Upper lobe of left lung (tissue), 4 donors: ENCODE measurements at regions not wholly inside any gene's neighbourhood (a gene's known extent, or its start where the extent isn't known, plus 50 kb on each side); places are given as distances from the start of the nearest gene placed in this dataset.

Experiments
- CTCF ChIP-seq, 6 experiments: fragments of 450-650 bp in 4 of 6; fragments of 200-600 bp in 2 of 6; sonication (generic) in 2 of 6; IDR thresholded peaks; one replicate each; pipeline ENCODE4 v1.5.1; 2016 to 2019; ENCODE audit warnings: antibody characterized with exemption in 6 of 6
- EP300 ChIP-seq, 4 donors: sonication (generic); formaldehyde crosslinking; IDR thresholded peaks; one replicate each; pipeline ENCODE4 v1.5.1; 2017; ENCODE audit warnings: antibody characterized with exemption in 4 of 4, control low read depth in 2 of 4
- POLR2A ChIP-seq, 4 donors: fragments of 450-650 bp; IDR thresholded peaks; one replicate each; pipeline ENCODE4 v1.5.1; 2016 to 2017; ENCODE audit warnings: antibody characterized with exemption in 4 of 4, mild to moderate bottlenecking in 2 of 4
- POLR2AphosphoS5 ChIP-seq, 2 donors: sonication (generic); formaldehyde crosslinking; IDR thresholded peaks; one replicate each; pipeline ENCODE4 v1.5.1; 2017; ENCODE audit warnings: antibody characterized with exemption in 2 of 2

DNA sequence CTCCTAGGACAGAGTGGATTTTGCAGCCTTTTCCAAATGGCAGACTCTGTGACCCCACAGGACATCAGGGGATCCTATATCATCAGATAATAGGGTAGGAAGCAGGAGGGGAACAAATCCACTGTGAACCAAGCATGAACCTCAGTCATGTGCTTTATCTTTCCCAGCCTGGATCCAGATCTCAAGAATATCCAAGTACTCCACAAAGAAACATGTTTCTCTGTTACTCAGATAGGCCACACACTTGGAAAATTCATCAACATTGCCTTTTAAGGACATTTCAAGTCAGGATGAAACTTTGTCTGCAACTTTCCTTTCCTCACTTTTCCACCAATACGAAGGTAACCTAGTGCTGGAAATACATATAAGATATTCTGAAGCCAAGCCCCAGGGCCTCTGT lies 85.8 kb downstream of the RDH14 start:
- no peak for TF ChIP-seq EP300 (IDR thresholded peaks at IDR 0.05)
- TF ChIP-seq CTCF (IDR thresholded peaks at IDR 0.05) = no peak
- no peak for TF ChIP-seq POLR2A (IDR thresholded peaks at IDR 0.05)
- TF ChIP-seq POLR2AphosphoS5 (IDR thresholded peaks at IDR 0.05) = no peak
